ENCODE measurements at regions not wholly inside any gene's neighbourhood (a gene's known extent, or its start where the extent isn't known, plus 50 kb on each side); places are given as distances from the start of the nearest gene placed in this dataset.
"Not testable (repeated sequence)": the region's sequence is repeated elsewhere in the genome, so short reads cannot be mapped to it uniquely, and the experiment has no call there.

GRCh38 chr18:22504251-22505030 is 86.7 kb upstream of the CTAGE1 start:
- no peak for DNase-seq

- no peak for DNase-seq
Measured at GRCh38 chr18:22505141-22505591, 87.5 kb upstream of the CTAGE1 start.

GRCh38 chr18:22507055-22507454 is 89.3 kb upstream of the CTAGE1 start:
- no peak for DNase-seq

- DNase-seq, result no peak
Measured at GRCh38 chr18:22509423-22509822, 91.7 kb upstream of the CTAGE1 start.

- no peak for DNase-seq
Measured at GRCh38 chr18:22510697-22511096, 93.0 kb upstream of the CTAGE1 start.

- DNase-seq, result no peak
Measured at GRCh38 chr18:22513721-22514481, 96.2 kb upstream of the CTAGE1 start.

- no peak for DNase-seq
Measured at GRCh38 chr18:22514655-22515054, 96.9 kb upstream of the CTAGE1 start.

- no peak for DNase-seq
Measured at GRCh38 chr18:22515250-22515649, 97.5 kb upstream of the CTAGE1 start.

GRCh38 chr18:22517356-22517755 is 99.6 kb upstream of the CTAGE1 start:
- no peak for DNase-seq

GRCh38 chr18:22521026-22521707 is 103.5 kb upstream of the CTAGE1 start:
- DNase-seq, result no peak

GRCh38 chr18:22523481-22523880 is 105.8 kb upstream of the CTAGE1 start:
- DNase-seq, result no peak

GRCh38 chr18:22524783-22525182 is 107.1 kb upstream of the CTAGE1 start:
- no peak for DNase-seq

GRCh38 chr18:22525313-22525712 is 107.6 kb upstream of the CTAGE1 start:
- no peak for DNase-seq

- no peak for DNase-seq
Measured at GRCh38 chr18:22525883-22526282, 108.2 kb upstream of the CTAGE1 start.

- no peak for DNase-seq
Measured at GRCh38 chr18:22528291-22528690, 110.6 kb upstream of the CTAGE1 start.

- DNase-seq, result not testable (repeated sequence)
Measured at GRCh38 chr18:22534706-22535105, 117.0 kb upstream of the CTAGE1 start.

- DNase-seq, result no peak
Measured at GRCh38 chr18:22536558-22536957, 118.8 kb upstream of the CTAGE1 start.

GRCh38 chr18:22538426-22538825 is 120.7 kb upstream of the CTAGE1 start:
- no peak for DNase-seq

- DNase-seq, result no peak
Measured at GRCh38 chr18:22539051-22539765, 121.5 kb upstream of the CTAGE1 start.

- no peak for DNase-seq
Measured at GRCh38 chr18:22541232-22541631, 123.5 kb upstream of the CTAGE1 start.

GRCh38 chr18:22542406-22542835 is 124.7 kb upstream of the CTAGE1 start:
- DNase-seq, result no peak

- DNase-seq, result no peak
Measured at GRCh38 chr18:22543769-22544168, 126.1 kb upstream of the CTAGE1 start.

- DNase-seq, result no peak
Measured at GRCh38 chr18:22544626-22545025, 126.9 kb upstream of the CTAGE1 start.
